Neural cell (in vitro differentiated cells): ENCODE measurements at regions not wholly inside any gene's neighbourhood (a gene's known extent, or its start where the extent isn't known, plus 50 kb on each side); places are given as distances from the start of the nearest gene placed in this dataset.

Source experiments
- H2AFZ ChIP-seq: fragments of 200-600, 300-800 bp; sonication (generic), shearing (Covaris generic); 2 replicates; pipeline ENCODE4 v1.6.0; 2014; ENCODE audit warnings: low read depth, mild to moderate bottlenecking, antibody characterized with exemption, low read length, moderate library complexity
- H3F3A ChIP-seq: fragments of 200-600 bp; shearing (Covaris generic); 2 replicates; pipeline ENCODE4 v1.6.1; 2016; ENCODE audit warnings: mild to moderate bottlenecking, moderate library complexity, mixed read lengths, antibody characterized with exemption, low read length; ENCODE audit not compliant: insufficient read depth, poor library complexity, severe bottlenecking
- H3K27ac ChIP-seq: fragments of 200-600, 300-800 bp; sonication (generic), shearing (Covaris generic); 2 replicates; pipeline ENCODE4 v1.5.1; 2014; ENCODE audit warnings: mild to moderate bottlenecking, low read length, moderate library complexity
- H3K27me3 ChIP-seq: fragments of 300-800, 200-600 bp; sonication (generic), shearing (Covaris generic); 2 replicates; pipeline ENCODE4 v1.6.0; 2014; ENCODE audit warnings: mild to moderate bottlenecking, low read depth, low read length, moderate library complexity; ENCODE audit not compliant: insufficient read depth
- H3K36me3 ChIP-seq: fragments of 300-800, 200-600 bp; sonication (generic), shearing (Covaris generic); 2 replicates; pipeline ENCODE4 v1.5.1; 2014; ENCODE audit warnings: mild to moderate bottlenecking, antibody characterized with exemption, low read length, moderate library complexity; ENCODE audit not compliant: insufficient read depth
- H3K4me2 ChIP-seq: fragments of 300-800, 200-600 bp; sonication (generic), shearing (Covaris generic); 2 replicates; pipeline ENCODE4 v1.6.0; 2014; ENCODE audit warnings: mild to moderate bottlenecking, low read length
- H3K4me3 ChIP-seq: fragments of 300-800, 200-600 bp; sonication (generic), shearing (Covaris generic); 2 replicates; pipeline ENCODE4 v1.5.1; 2014; ENCODE audit warnings: mild to moderate bottlenecking, low read length, moderate library complexity
- H3K79me2 ChIP-seq: fragments of 200-600 bp; shearing (Covaris generic); replicated peaks from 2 replicates; pipeline ENCODE4 v1.6.0; 2014; ENCODE audit warnings: mild to moderate bottlenecking, low read length, moderate library complexity; ENCODE audit not compliant: insufficient read depth
- H3K9ac ChIP-seq: fragments of 300-800, 200-600 bp; sonication (generic), shearing (Covaris generic); 2 replicates; pipeline ENCODE4 v1.6.1; 2016; ENCODE audit warnings: mild to moderate bottlenecking, low read length, mixed read lengths
- H3K9me2 ChIP-seq: fragments of 200-600 bp; shearing (Covaris generic); 2 replicates; pipeline ENCODE4 v1.6.1; 2016; ENCODE audit warnings: mild to moderate bottlenecking, low read length, mixed read lengths; ENCODE audit not compliant: insufficient read depth
- H3K9me3 ChIP-seq: fragments of 200-600, 300-800 bp; sonication (generic), shearing (Covaris generic); 2 replicates; pipeline ENCODE4 v1.6.1; 2016; ENCODE audit warnings: mild to moderate bottlenecking, mixed run types, low read length, moderate library complexity, mixed read lengths
- H4K20me1 ChIP-seq: fragments of 200-600 bp; shearing (Covaris generic); 2 replicates; pipeline ENCODE4 v1.6.1; 2016; ENCODE audit warnings: mild to moderate bottlenecking, mixed run types; ENCODE audit not compliant: insufficient read depth
- EP300 ChIP-seq: fragments of 450-650 bp; conservative IDR thresholded peaks from 2 replicates; pipeline ENCODE4 v1.6.1; 2014; ENCODE audit warnings: antibody characterized with exemption, mild to moderate bottlenecking, moderate library complexity; ENCODE audit not compliant: poor library complexity, severe bottlenecking
- EZH2 ChIP-seq: fragments of 200-600, 300-800 bp; shearing (Covaris generic), sonication (generic); IDR thresholded peaks from 2 replicates; pipeline ENCODE4 v1.6.1; 2014; ENCODE audit warnings: antibody characterized with exemption, low read length, borderline replicate concordance, mild to moderate bottlenecking; ENCODE audit not compliant: insufficient read depth, poor library complexity, severe bottlenecking
- MXI1 ChIP-seq: fragments of 450-650 bp; conservative IDR thresholded peaks from 2 replicates; pipeline ENCODE4 v1.6.1; 2014; ENCODE audit warnings: antibody characterized with exemption, mild to moderate bottlenecking; ENCODE audit not compliant: poor library complexity, severe bottlenecking
- POLR2AphosphoS5 ChIP-seq: IDR thresholded peaks from 2 replicates; pipeline ENCODE4 v1.6.1; 2012
- RAD21 ChIP-seq: fragments of 450-650 bp; conservative IDR thresholded peaks from 2 replicates; pipeline ENCODE4 v1.6.1; 2014; ENCODE audit warnings: antibody characterized with exemption, mild to moderate bottlenecking, moderate library complexity
- SMC3 ChIP-seq: fragments of 450-650 bp; conservative IDR thresholded peaks from 2 replicates; pipeline ENCODE4 v1.6.1; 2014; ENCODE audit warnings: antibody characterized with exemption, mild to moderate bottlenecking, moderate library complexity; ENCODE audit not compliant: poor library complexity
- TAF1 ChIP-seq: IDR thresholded peaks from 2 replicates; pipeline ENCODE4 v1.6.1; 2012; ENCODE audit warnings: low read depth
- TF ChIP-seq, protein P1 (sequence below): IDR thresholded peaks from 2 replicates; pipeline ENCODE4 v1.6.1; 2012; ENCODE audit warnings: borderline replicate concordance
- TF ChIP-seq, protein P2 (sequence below): fragments of 450-650 bp; IDR thresholded peaks from 2 replicates; pipeline ENCODE4 v1.5.1; 2014; ENCODE audit warnings: antibody characterized with exemption, mild to moderate bottlenecking, moderate library complexity; ENCODE audit not compliant: poor library complexity, severe bottlenecking

DNA sequence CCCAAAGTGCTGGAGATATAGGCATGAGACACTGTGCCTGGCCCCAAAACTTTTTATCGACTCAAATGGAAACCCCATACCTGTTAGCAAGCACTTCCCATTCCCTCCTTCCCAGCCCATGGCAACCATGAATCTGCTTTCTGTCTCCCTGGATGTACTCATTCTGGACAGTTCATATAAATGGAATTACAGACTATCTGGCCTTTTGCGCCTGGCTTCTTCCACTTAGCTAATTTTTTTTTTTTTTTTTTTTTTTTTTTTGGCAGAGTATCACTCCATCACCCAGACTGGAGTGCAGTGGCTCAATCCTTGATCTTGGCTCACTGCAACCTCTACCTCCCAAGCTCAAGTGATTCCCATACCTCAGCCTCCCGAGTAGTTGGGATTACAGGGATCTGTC is 134.5 kb upstream of the MED13L start:
- Histone ChIP-seq H3K36me3 (no peaks in the 10 kb centered on the region), H3K9me3 (no peaks in the 10 kb centered on the region), H2AFZ (no peak overlapping the region), H3K9ac (no peak overlapping the region), H3K79me2 (no peaks in the 10 kb centered on the region), H3K4me2 (no peak overlapping the region), H3F3A (no peaks in the 10 kb centered on the region), H3K9me2 (no peaks in the 10 kb centered on the region), H3K27me3 (no peaks in the 10 kb centered on the region), H4K20me1 (no peaks in the 10 kb centered on the region), H3K4me3 (no peak overlapping the region), H3K27ac (no peak overlapping the region)
- TF ChIP-seq EP300 (no peak), EZH2 (no peak), TAF1 (no peak), MXI1 (no peak), RAD21 (no peak), POLR2AphosphoS5 (no peak), SMC3 (no peak)
- TF ChIP-seq, protein P1, sequence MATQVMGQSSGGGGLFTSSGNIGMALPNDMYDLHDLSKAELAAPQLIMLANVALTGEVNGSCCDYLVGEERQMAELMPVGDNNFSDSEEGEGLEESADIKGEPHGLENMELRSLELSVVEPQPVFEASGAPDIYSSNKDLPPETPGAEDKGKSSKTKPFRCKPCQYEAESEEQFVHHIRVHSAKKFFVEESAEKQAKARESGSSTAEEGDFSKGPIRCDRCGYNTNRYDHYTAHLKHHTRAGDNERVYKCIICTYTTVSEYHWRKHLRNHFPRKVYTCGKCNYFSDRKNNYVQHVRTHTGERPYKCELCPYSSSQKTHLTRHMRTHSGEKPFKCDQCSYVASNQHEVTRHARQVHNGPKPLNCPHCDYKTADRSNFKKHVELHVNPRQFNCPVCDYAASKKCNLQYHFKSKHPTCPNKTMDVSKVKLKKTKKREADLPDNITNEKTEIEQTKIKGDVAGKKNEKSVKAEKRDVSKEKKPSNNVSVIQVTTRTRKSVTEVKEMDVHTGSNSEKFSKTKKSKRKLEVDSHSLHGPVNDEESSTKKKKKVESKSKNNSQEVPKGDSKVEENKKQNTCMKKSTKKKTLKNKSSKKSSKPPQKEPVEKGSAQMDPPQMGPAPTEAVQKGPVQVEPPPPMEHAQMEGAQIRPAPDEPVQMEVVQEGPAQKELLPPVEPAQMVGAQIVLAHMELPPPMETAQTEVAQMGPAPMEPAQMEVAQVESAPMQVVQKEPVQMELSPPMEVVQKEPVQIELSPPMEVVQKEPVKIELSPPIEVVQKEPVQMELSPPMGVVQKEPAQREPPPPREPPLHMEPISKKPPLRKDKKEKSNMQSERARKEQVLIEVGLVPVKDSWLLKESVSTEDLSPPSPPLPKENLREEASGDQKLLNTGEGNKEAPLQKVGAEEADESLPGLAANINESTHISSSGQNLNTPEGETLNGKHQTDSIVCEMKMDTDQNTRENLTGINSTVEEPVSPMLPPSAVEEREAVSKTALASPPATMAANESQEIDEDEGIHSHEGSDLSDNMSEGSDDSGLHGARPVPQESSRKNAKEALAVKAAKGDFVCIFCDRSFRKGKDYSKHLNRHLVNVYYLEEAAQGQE = no peak
- TF ChIP-seq, protein P2, sequence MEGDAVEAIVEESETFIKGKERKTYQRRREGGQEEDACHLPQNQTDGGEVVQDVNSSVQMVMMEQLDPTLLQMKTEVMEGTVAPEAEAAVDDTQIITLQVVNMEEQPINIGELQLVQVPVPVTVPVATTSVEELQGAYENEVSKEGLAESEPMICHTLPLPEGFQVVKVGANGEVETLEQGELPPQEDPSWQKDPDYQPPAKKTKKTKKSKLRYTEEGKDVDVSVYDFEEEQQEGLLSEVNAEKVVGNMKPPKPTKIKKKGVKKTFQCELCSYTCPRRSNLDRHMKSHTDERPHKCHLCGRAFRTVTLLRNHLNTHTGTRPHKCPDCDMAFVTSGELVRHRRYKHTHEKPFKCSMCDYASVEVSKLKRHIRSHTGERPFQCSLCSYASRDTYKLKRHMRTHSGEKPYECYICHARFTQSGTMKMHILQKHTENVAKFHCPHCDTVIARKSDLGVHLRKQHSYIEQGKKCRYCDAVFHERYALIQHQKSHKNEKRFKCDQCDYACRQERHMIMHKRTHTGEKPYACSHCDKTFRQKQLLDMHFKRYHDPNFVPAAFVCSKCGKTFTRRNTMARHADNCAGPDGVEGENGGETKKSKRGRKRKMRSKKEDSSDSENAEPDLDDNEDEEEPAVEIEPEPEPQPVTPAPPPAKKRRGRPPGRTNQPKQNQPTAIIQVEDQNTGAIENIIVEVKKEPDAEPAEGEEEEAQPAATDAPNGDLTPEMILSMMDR = no peak

DNA sequence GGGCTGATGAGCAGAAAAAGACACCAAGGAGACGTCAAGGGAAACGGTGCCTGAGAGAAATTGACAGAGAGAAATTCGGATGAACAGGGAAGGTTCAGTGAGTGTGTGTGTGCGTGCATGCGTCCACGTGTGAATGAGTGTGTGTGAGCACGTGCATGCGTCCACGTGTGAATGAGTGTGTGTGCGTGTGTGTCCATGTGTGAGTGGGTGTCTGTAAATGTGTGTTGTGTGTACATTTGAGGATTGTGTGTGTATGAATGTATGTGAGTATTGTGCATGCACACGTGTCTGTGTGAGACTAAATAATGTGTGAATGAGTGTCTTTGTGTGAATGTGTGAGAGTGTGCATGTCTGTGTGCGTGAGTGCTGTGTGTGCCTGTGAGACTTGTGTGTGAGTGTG is 137.4 kb upstream of the MED13L start:
- Histone ChIP-seq H3K9me2 (no peaks in the 10 kb centered on the region), H3F3A (no peaks in the 10 kb centered on the region), H3K9ac (no peak overlapping the region), H3K4me3 (no peak overlapping the region), H4K20me1 (no peaks in the 10 kb centered on the region), H3K27ac (no peak overlapping the region), H3K27me3 (no peaks in the 10 kb centered on the region), H3K9me3 (no peaks in the 10 kb centered on the region), H3K4me2 (no peak overlapping the region), H2AFZ (no peak overlapping the region), H3K79me2 (no peaks in the 10 kb centered on the region), H3K36me3 (no peaks in the 10 kb centered on the region)
- TF ChIP-seq MXI1 (no peak), EZH2 (no peak), SMC3 (no peak), RAD21 (no peak), TAF1 (no peak), POLR2AphosphoS5 (no peak), EP300 (no peak)
- TF ChIP-seq, protein P1 = no peak
- TF ChIP-seq, protein P2 = no peak
